HCT116 (cell line): ENCODE measurements at regions not wholly inside any gene's neighbourhood (a gene's known extent, or its start where the extent isn't known, plus 50 kb on each side); places are given as distances from the start of the nearest gene placed in this dataset.

Source experiments
- ATAC-seq: fragments of 200-7000 bp; cut with Tn5 transposase; 2 replicates; pipeline ENCODE4 v1.9.1; 2020; ENCODE audit warnings: mild to moderate bottlenecking, moderate library complexity
- BruUV-seq: library from RNA; stranded (reverse); fragments of 400-500 nt; replicated peaks from 2 replicates; lab custom pipeline; 2021; lab: Mats Ljungman, UMichigan
- CTCF ChIA-PET: fragments of 300-600 bp; sonication (Branson Sonifier 250); formaldehyde crosslinking; loops from one replicate; lab custom pipeline; 2021; ENCODE audit warnings: antibody characterized with exemption; lab: Charles Lee
- POLR2A ChIA-PET: fragments of 300-600, 350-600 bp; sonication (Branson Sonifier 250); formaldehyde crosslinking; loops from one replicate; lab custom pipeline; 2021; ENCODE audit warnings: antibody characterized with exemption; lab: Charles Lee
- RAD21 ChIA-PET, 2 experiments: fragments of 300-600 bp; sonication (Branson Sonifier 250); formaldehyde crosslinking; loops; one replicate each; lab custom pipeline; 2023; ENCODE audit warnings: low total read pairs in 2 of 2; ENCODE audit not compliant: uncharacterized antibody in 2 of 2, unreplicated experiment in 2 of 2, low non-redundant PET in 1 of 2; lab: Charles Lee
- DNase-seq: peaks from one replicate; pipeline ENCODE4 v3.0.0-alpha.2; 2010; ENCODE audit warnings: low read depth, low spot score
- H2AFZ ChIP-seq: fragments of 200-600 bp; shearing (Covaris generic), sonication (generic); 2 replicates; pipeline ENCODE4 v1.6.1; 2017; ENCODE audit warnings: low read depth, mixed run types, mixed read lengths, antibody characterized with exemption, low read length; ENCODE audit not compliant: poor library complexity, severe bottlenecking
- H3K27ac ChIP-seq: 2 replicates; pipeline ENCODE4 v1.5.1; 2012; ENCODE audit warnings: low read depth, low read length
- H3K27me3 ChIP-seq: fragments of 200-600 bp; sonication (generic); 2 replicates; pipeline ENCODE4 v1.6.1; 2016; ENCODE audit warnings: mixed run types, low read length, mixed read lengths; ENCODE audit not compliant: insufficient read depth
- H3K36me3 ChIP-seq, 2 experiments: fragments of 200-500 bp in 1 of 2; fragments of 200-600 bp in 1 of 2; sonication (Bioruptor generic) in 1 of 2; sonication (generic) in 1 of 2; 2 replicates each; pipeline versions ENCODE4 v1.5.1 to v1.6.1; 2014 to 2016; ENCODE audit warnings: low read length in 2 of 2, inconsistent platforms in 1 of 2, mixed read lengths in 1 of 2, mixed run types in 1 of 2; ENCODE audit not compliant: insufficient read depth in 2 of 2, control insufficient read depth in 1 of 2
- H3K4me1 ChIP-seq, 2 experiments: fragments of 200-600 bp in 1 of 2; sonication (generic) in 1 of 2; 2 replicates each; pipeline versions ENCODE4 v1.5.1 to v1.6.1; 2012 to 2017; ENCODE audit warnings: low read length in 2 of 2, inconsistent platforms in 1 of 2, mild to moderate bottlenecking in 1 of 2, mixed read lengths in 1 of 2, mixed run types in 1 of 2, moderate library complexity in 1 of 2; ENCODE audit not compliant: insufficient read depth in 2 of 2, control insufficient read depth in 1 of 2
- H3K4me2 ChIP-seq: fragments of 200-600 bp; sonication (generic); 2 replicates; pipeline ENCODE4 v1.6.1; 2017; ENCODE audit warnings: mixed run types, low read length, mixed read lengths
- H3K4me3 ChIP-seq, 2 experiments: fragments of 200-600 bp in 1 of 2; sonication (generic) in 1 of 2; replicated peaks in 1 of 2; 2 replicates each; pipeline ENCODE4 v1.5.1; 2011 to 2016; ENCODE audit warnings: low read length in 2 of 2, control low read depth in 1 of 2, low read depth in 1 of 2, mild to moderate bottlenecking in 1 of 2, mixed read lengths in 1 of 2, mixed run types in 1 of 2
- H3K79me2 ChIP-seq: fragments of 200-600 bp; sonication (generic); 2 replicates; pipeline ENCODE4 v1.6.1; 2017; ENCODE audit warnings: mild to moderate bottlenecking, mixed run types, low read length, moderate library complexity, mixed read lengths; ENCODE audit not compliant: insufficient read depth
- H3K9ac ChIP-seq: fragments of 200-600 bp; sonication (generic); 2 replicates; pipeline ENCODE4 v1.6.1; 2016; ENCODE audit warnings: low read length, mixed read lengths
- H3K9me2 ChIP-seq: fragments of 200-600 bp; sonication (generic), shearing (Covaris generic); 2 replicates; pipeline ENCODE4 v1.6.1; 2017; ENCODE audit warnings: mixed run types, mild to moderate bottlenecking, moderate library complexity; ENCODE audit not compliant: insufficient read depth
- H3K9me3 ChIP-seq, 2 experiments: fragments of 200-500 bp in 1 of 2; fragments of 200-600 bp in 1 of 2; sonication (Bioruptor generic) in 1 of 2; sonication (generic) in 1 of 2; 2 replicates each; pipeline ENCODE4 v1.6.1; 2014 to 2017; ENCODE audit warnings: low read length in 2 of 2, mixed read lengths in 2 of 2, inconsistent platforms in 1 of 2, low read depth in 1 of 2, mild to moderate bottlenecking in 1 of 2, mixed run types in 1 of 2, moderate library complexity in 1 of 2; ENCODE audit not compliant: control insufficient read depth in 1 of 2, insufficient read depth in 1 of 2
- H4K20me1 ChIP-seq: fragments of 200-600 bp; sonication (generic), shearing (Covaris generic); 2 replicates; pipeline ENCODE4 v1.6.1; 2017; ENCODE audit warnings: mixed run types, mild to moderate bottlenecking, moderate library complexity; ENCODE audit not compliant: insufficient read depth
- CEBPB ChIP-seq: IDR thresholded peaks from 2 replicates; pipeline ENCODE4 v1.6.1; 2012; ENCODE audit warnings: low read depth
- ELF1 ChIP-seq: IDR thresholded peaks from 2 replicates; pipeline ENCODE4 v1.6.1; 2012; ENCODE audit warnings: low read depth, borderline replicate concordance
- FOSL1 ChIP-seq: IDR thresholded peaks from 2 replicates; pipeline ENCODE4 v1.6.1; 2012; ENCODE audit warnings: low read depth
- JUND ChIP-seq: IDR thresholded peaks from 2 replicates; pipeline ENCODE4 v1.6.1; 2012
- POLR2AphosphoS5 ChIP-seq: IDR thresholded peaks from 2 replicates; pipeline ENCODE4 v1.6.1; 2011; ENCODE audit warnings: mild to moderate bottlenecking, low read depth, low read length, moderate library complexity
- RAD21 ChIP-seq: IDR thresholded peaks from 2 replicates; pipeline ENCODE4 v1.6.1; 2012; ENCODE audit warnings: low read depth, mild to moderate bottlenecking
- REST ChIP-seq: IDR thresholded peaks from 2 replicates; pipeline ENCODE4 v1.6.1; 2012; ENCODE audit warnings: low read depth
- SIN3A ChIP-seq: IDR thresholded peaks from 2 replicates; pipeline ENCODE4 v1.6.1; 2012; ENCODE audit warnings: low read depth
- SP1 ChIP-seq: IDR thresholded peaks from 2 replicates; pipeline ENCODE4 v1.6.1; 2012; ENCODE audit warnings: low read depth
- SRF ChIP-seq: IDR thresholded peaks from 2 replicates; pipeline ENCODE4 v1.6.1; 2012; ENCODE audit warnings: low read depth
- TCF7L2 ChIP-seq: IDR thresholded peaks from 2 replicates; pipeline ENCODE4 v1.7.0; 2011; ENCODE audit warnings: borderline replicate concordance, inconsistent platforms; ENCODE audit not compliant: insufficient read depth, insufficient read length; ENCODE audit errors: extremely low read depth
- YY1 ChIP-seq: IDR thresholded peaks from 2 replicates; pipeline ENCODE4 v1.6.1; 2011; ENCODE audit warnings: low read length, low read depth, moderate library complexity, mild to moderate bottlenecking; ENCODE audit not compliant: insufficient replicate concordance; ENCODE audit errors: extremely low read depth
- ZFX ChIP-seq: fragments of 450-650 bp; IDR thresholded peaks from 2 replicates; pipeline ENCODE4 v1.6.1; 2017
- intact Hi-C: fragments of 100-400 bp; cut with micrococcal nuclease; formaldehyde crosslinking; loops from 2 replicates; pipeline ENCODE4 v1.10.0; 2022
- TF ChIP-seq, protein P1 (sequence below), 3 experiments: fragments of 200-600 bp in 1 of 3; sonication (generic) in 1 of 3; IDR thresholded peaks in 2 of 3; conservative IDR thresholded peaks in 1 of 3; 2 replicates each; pipeline ENCODE4 v1.5.1; 2012 to 2017; ENCODE audit warnings: low read depth in 2 of 3, low read length in 2 of 3, antibody characterized with exemption in 1 of 3, borderline replicate concordance in 1 of 3, control low read depth in 1 of 3, mild to moderate bottlenecking in 1 of 3, mixed read lengths in 1 of 3, mixed run types in 1 of 3, moderate library complexity in 1 of 3; ENCODE audit not compliant: insufficient read depth in 1 of 3

GRCh38 chr13:83297586-83298290 lies 584.5 kb downstream of the SLITRK1 start:
- H3K9ac ChIP-seq = no peak overlapping the region
- POLR2A ChIA-PET = no interaction called here
- H3K36me3 ChIP-seq = no peaks in the 10 kb centered on the region
- H3K4me3 ChIP-seq = no peak overlapping the region
- no peaks in the 10 kb centered on the region for H4K20me1 ChIP-seq
- RAD21 ChIA-PET = no interaction called here
- no peak overlapping the region for H3K27ac ChIP-seq
- BruUV-seq = no TSS peak
- no peaks in the 10 kb centered on the region for H3K27me3 ChIP-seq
- no peaks in the 10 kb centered on the region for H3K4me1 ChIP-seq
- H3K79me2 ChIP-seq = no peaks in the 10 kb centered on the region
- no peak overlapping the region for H2AFZ ChIP-seq
- no peaks in the 10 kb centered on the region for H3K9me2 ChIP-seq
- TF ChIP-seq JUND = no peak
- TF ChIP-seq TCF7L2 = no peak
- TF ChIP-seq FOSL1 = no peak
- TF ChIP-seq POLR2AphosphoS5 = no peak
- TF ChIP-seq REST = no peak
- TF ChIP-seq, all 23 proteins: peak for 0
- intact Hi-C loops = no loop called here
- DNase-seq (no peak), ATAC-seq (no peak)
- H3K4me2 ChIP-seq = no peak overlapping the region
- CTCF ChIA-PET = no interaction called here
- no peaks in the 10 kb centered on the region for H3K9me3 ChIP-seq

DNA sequence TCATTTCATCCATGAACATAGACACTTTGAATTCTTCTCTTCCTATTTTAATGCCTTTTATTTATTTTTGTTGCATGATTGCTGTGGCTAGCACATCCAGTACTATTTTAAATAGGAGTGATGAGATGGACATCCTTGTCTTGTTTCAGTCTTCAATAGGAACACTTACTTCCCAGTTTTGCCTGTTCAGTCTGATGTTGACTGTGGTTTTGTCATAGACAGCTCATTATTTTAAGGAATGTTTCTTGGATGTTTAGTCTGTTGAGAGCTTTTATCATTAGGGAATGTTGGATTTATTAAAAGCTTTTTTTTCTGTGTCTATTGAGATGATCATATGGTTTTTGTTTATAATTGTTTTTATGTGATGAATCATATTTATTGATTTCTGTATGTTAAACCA lies 586.6 kb downstream of the SLITRK1 start:
- no TSS peak for BruUV-seq
- Histone ChIP-seq H3K4me2 (no peak overlapping the region), H3K9ac (no peak overlapping the region), H3K36me3 (no peaks in the 10 kb centered on the region), H2AFZ (no peak overlapping the region), H3K4me1 (no peaks in the 10 kb centered on the region), H3K9me3 (no peaks in the 10 kb centered on the region), H3K27me3 (no peaks in the 10 kb centered on the region)
- no peak for DNase-seq
- intact Hi-C loops = no loop called here
- CTCF ChIA-PET = no interaction called here
- no peak for ATAC-seq
- TF ChIP-seq SIN3A = no peak
- TF ChIP-seq, protein P1, sequence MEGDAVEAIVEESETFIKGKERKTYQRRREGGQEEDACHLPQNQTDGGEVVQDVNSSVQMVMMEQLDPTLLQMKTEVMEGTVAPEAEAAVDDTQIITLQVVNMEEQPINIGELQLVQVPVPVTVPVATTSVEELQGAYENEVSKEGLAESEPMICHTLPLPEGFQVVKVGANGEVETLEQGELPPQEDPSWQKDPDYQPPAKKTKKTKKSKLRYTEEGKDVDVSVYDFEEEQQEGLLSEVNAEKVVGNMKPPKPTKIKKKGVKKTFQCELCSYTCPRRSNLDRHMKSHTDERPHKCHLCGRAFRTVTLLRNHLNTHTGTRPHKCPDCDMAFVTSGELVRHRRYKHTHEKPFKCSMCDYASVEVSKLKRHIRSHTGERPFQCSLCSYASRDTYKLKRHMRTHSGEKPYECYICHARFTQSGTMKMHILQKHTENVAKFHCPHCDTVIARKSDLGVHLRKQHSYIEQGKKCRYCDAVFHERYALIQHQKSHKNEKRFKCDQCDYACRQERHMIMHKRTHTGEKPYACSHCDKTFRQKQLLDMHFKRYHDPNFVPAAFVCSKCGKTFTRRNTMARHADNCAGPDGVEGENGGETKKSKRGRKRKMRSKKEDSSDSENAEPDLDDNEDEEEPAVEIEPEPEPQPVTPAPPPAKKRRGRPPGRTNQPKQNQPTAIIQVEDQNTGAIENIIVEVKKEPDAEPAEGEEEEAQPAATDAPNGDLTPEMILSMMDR (IDR thresholded peaks at IDR 0.05 in 2 of 3, conservative IDR thresholded peaks at IDR 0.05 in 1 of 3; ENCODE audit: borderline replicate concordance in 1 of 3, insufficient read depth in 1 of 3, low read depth in 2 of 3, low read length in 2 of 3) = no peak
- TF ChIP-seq ZFX = no peak
- TF ChIP-seq RAD21 = no peak
- TF ChIP-seq ELF1 = no peak
- TF ChIP-seq SP1 = no peak
- TF ChIP-seq CEBPB = no peak
- no peak for TF ChIP-seq SRF
- no peak for TF ChIP-seq YY1
- TF ChIP-seq, all 23 proteins: peak for 0
- Histone ChIP-seq H4K20me1 (no peaks in the 10 kb centered on the region), H3K79me2 (no peaks in the 10 kb centered on the region), H3K9me2 (no peaks in the 10 kb centered on the region), H3K27ac (no peak overlapping the region), H3K4me3 (no peak overlapping the region)
- ChIA-PET POLR2A (no interaction called here), RAD21 (no interaction called here)
